Stimulated activated naive CD4-positive, alpha-beta T cell (primary cell): ENCODE measurements at regions not wholly inside any gene's neighbourhood (a gene's known extent, or its start where the extent isn't known, plus 50 kb on each side); places are given as distances from the start of the nearest gene placed in this dataset.
A peak's percentile ranks its signal among the peaks of the same experiment; 100 is the strongest.

ENCODE experiments used
- DNase-seq, 6 experiments: peaks; one replicate each; lab custom pipeline; 2025; lab: John Stamatoyannopoulos, UW

DNA sequence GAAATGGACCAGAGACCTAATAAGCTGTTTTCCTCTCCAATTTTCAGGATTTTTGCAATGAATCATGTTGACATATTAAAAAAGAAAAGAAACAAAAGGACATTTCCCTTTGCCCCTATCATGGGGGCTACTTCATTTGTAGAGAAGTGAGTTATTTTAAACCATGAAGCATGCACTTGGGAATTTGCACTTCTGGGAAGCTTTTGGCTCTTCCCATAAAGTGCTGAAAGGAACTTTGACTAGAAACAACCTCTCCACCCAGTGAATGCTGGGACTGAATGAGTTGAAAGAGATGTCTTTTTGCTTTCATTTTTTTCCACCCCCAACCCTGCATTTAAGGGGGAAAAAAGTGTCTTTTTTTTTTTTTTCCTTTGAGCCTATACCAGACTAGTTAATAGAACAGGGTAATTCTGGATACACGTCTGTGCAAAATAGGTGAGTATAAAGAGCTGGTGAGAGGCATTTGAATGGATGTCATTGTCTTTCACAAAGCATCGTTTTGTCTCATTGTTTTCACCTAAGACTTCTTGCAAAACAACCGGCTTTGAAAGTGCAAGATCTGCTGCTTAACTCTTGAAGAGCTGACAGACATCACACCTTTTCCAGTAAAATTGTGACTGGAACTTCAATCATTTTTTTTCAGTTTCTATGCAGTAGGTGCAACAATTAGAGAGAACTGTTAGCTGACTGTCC lies 138.7 kb upstream of the BACH2 start:
- no peak for DNase-seq

DNA sequence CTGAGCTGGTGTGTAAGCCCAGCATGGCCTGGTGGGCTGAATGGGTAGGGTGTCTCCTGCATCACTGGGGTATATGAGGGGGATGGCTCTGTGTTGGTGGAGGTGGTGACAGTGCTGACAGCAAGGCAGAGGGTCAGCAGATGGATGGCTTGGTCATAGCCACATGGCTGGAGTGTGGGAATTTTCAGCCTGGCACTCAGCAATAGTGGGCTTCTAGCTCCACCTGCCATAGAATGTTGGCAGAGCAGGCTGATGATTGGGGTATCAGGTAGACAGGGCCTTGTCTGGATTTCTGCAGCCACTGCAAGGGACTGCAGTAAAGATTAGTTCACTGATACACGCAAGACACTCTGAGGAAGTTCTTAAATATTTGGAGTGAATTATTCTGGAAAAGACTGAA lies 137.5 kb upstream of the BACH2 start:
- DNase-seq: no peak

DNA sequence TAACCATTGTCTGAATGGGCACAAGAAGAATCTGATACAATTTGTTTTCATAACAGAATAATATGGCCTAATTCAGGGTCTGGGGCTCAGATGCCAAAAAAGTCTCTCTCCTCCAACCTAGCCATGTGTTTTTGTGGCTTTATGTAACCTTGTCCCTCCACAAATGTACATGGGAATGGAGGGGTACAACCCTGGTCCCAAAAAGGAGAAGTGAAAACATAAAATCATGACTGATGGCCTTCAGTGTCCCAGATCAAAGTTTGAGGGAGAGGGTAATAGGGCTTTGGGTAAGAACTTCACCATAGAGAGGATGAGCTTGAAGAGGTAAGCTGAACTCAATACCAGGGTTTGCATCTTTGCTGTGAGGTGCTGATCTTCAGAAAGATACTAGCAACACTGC lies 136.3 kb upstream of the BACH2 start:
- no peak for DNase-seq

DNA sequence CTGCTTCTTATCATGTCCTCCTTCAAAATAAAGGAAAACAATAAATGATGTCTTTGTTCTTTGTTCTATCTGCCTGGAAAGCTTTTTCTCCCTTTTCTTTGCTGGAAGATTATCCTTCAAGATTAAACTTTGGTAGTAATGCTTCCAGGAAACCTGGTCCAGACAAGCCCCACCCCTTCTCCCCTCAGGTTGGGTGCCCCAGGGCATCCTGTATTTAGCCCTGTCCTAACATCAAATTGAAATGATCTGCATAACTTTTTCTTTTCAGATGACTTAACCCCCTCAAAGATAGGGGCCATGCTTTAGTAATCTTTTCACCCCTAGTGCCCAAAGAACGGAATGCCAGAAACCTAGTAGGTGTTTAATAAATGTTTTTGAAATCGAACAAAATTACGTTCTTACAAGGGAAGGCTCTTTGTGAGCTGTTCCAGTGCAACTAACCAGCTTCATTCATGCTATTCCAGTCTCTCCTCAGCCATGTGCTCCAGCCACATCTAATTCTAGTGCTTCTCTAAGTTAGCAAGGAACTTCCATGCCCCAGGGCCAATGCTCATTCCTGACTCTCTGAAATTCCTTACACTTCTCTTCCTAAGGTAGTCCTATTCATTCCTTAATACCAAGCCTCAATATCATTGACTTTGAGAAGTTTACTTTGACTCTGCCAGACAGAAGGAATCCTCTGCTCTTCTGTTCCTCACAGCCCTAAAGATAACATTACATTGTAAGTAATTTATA lies 135.6 kb upstream of the BACH2 start:
- DNase-seq: no peak

DNA sequence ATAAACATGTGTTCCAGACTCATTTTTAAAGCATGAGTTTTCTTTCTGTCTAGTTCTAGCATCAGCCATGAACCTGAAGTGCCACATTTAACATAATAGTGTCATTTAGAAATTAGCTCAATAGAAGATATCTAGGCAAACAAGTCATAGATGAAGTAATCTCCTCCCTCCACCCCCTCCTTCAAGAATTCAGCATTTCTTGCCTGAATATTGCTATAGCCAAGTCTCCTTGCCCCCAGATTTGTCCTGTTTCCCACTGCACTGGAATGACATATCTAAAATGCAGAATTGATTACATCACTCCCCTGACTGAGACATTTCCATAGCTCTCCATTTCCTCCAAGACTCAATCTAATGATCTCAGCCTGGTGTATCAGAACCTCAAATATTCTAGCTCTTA lies 134.9 kb upstream of the BACH2 start:
- no peak for DNase-seq

DNA sequence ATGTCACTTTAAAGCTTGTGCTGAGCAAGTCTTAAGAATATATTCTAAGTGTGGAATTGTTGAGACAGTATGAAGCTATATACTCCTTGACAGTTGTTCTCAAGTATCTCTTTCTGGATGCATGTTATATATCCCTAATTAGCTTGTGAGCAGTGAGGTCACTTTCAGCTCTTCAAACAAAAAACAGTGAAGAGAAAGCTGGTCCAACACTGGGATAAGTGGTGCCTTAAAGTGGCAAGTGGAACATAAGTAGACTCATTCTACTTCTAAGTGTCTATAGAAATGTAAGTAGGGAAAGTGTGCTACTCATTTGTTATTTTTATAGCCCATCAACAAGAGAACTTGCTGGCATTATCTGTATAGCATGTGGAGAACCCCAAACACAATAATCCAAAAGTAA lies 133.1 kb upstream of the BACH2 start:
- no peak for DNase-seq

DNA sequence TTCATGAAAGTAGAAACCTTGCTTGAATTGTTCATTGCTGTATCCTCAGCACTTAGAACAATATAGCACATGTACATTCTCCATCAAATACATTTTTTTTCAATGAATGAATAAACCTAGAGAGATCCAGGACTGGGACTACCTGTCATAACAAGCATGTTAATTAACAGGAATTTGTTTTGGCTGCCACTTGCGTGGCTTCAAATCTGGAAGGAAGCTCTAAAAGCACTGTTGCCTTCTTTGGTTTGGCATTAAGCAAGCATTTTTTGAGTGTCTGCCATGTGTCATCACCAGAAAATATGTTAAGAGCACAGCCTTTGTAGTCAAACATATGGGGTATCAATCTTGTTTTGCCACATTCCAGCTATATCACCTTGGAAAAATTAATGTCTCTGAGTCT lies 131.9 kb upstream of the BACH2 start:
- DNase-seq: no peak

DNA sequence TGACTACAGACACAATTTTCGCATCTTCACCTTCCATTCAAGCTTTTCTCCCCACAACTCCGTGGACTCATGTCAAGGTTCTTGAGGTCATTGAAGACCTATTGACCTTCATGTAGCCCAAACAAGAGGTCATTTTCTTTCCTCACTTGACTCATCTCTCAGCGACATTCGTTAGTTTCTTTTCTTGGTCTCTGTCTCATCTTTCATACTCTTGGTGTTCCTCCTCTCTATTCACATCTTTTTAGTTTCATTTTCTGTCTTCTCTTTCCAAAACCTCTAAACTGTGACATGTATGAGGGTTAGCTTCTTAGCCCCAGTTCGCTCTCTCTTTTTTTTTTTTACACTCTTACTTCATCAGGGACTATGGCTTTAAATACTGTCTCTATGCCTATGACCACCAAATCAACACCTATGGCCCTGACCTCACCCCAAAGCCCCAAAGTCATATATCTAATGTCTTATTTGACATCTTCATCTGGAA lies 128.6 kb upstream of the BACH2 start:
- DNase-seq: peak in 3 of 6 experiments; percentile 15 to 36 (median 35)

DNA sequence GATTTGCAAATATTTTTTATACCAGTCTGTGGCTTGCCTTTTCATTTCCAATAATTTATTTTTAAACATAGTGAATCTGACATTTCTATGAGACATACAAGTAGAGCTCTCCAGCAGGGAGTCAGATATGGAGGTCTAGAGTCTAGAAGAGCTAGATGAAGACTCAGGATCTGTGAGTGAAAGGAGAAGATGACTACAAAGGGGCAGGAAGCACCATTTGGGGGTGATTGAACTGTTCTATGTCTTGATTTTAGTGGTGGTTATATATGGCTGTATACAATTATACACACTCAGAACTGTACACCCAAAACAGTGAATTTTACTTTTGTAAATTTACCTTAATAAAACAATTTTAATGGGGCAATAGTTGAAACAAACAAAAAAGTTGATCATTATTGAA lies 127.9 kb upstream of the BACH2 start:
- DNase-seq: no peak

DNA sequence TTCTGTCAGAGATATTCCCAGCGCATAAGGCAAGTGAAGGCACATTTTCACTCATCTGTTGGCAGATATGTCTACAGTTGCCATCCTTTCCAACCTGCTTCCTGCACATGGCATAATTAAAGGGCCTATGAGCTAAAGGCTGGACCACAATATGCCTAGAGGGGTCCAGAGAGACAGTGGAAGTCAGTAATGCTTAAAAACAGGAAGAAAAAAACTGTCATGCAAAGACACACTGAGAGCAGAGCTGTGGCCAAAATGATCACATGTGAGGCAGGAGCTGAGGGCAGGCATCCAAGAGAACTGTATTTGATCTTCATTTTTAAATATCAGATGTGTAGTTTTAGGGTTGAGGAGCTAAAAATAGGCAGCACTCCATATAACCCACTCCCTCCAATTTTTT lies 125.0 kb upstream of the BACH2 start:
- DNase-seq: no peak

DNA sequence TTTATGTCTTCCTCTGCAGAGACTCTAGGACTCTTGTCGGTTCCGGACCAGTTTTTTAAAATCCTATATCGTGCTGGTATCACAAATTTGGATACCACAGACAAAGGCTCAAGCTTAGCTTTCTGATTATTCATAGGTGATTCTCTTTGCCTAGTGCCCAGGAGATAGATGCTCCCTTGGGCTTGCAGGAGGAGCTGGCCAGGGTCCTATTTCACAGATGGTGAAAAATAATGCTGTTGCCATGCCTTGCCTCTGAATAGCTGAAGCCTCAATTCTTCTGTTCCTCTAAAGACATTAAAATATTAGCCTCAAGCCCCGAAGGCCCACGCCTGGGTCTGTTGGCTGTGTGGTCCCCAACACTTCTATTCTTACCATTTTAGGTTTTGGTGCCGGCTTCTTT lies 123.9 kb upstream of the BACH2 start:
- DNase-seq: no peak

DNA sequence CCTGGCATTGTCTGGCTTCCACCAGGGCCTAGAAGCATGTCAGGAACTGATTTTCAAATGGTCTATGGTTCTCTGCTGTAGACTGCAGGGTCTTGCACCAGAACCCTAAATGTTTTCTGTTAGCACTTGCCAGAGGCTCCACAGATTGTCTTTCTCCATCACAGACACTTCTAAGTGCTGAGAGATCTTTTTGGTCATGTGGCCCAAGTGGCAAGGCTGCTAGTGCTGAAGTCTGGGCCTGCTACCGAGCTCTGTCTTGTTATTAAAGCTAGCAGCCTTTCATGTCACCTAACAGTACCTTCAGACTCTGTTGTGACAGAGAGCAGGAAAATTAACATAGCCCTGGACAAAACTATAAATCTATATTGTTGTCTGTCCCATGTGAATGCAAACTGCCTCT lies 120.7 kb upstream of the BACH2 start:
- no peak for DNase-seq

DNA sequence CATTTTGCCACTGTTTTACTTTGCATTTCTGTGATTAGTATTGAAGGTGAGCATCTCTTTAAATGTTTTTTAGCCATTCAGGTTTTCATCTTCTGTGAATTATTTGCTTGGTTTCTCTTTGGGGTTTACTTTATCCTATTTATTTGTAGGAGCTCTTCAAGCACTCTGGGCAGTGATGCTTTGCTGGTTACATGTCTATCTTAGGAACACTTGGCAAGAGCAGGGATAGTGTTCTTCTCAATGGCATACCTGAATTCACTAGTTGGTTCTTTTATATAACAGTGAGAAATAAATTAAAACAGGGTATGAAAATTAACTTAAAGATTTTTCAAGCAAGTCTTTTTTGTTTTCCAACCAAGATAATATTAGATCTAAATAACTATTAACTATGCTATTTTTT lies 119.7 kb upstream of the BACH2 start:
- no peak for DNase-seq

DNA sequence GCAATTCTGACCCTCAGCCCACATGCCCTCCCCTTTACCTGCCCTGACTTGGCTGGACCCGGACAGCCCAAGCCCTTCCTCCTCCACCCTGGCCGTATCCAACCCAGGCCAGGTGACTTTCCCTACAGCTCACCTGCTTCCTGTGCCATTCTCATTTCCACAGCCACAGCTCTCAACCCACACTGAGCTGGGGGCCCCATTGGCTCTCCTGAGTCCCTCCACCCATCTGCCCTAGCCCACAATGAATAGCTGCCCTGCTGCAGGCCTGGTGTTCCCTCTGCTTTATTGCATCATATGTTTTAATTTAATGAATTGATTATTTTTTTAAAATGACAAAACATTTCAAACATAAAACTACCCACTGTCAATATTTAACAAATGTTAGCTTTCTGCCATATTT lies 118.5 kb upstream of the BACH2 start:
- no peak for DNase-seq

DNA sequence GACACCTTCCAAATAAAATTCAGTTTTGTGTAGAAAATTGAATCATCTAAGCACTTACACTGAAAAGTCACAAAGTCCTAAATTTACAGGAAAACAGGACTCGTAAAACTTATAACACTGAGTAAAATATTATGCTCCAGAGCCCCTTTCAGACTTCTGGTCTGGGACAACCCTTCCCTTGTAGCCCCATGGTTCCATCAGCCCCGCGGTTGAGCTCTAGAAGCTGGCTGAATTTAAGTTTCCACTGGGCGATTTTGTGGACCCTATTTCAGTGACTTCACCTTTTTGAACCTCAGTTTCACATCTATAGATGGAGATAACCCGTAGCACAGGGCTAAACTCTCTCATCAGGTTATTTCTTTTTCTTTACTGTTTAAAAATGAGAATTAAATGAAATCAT lies 117.7 kb upstream of the BACH2 start:
- DNase-seq: no peak

DNA sequence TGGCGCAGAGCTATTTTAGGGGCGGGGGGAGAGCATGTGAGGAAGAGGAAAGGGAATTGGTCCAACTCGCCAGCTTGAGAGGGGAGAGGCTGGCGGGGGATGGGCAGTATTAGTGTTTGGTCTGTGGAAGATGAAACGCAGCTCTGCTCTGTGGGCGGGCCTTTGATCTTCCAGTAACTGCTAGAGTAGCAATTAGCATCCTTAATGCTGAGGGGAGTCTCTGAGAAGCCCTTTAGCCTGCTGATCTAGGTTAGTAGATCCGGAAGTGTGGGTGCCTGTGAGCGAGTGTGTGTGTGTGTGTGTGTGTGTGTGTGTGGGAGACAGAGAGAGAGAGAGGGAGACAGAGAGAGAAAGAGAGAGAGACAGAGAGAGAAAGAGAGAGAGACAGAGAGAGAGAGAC lies 117.2 kb upstream of the BACH2 start:
- DNase-seq: peak; percentile 20 to 79 (median 67)

DNA sequence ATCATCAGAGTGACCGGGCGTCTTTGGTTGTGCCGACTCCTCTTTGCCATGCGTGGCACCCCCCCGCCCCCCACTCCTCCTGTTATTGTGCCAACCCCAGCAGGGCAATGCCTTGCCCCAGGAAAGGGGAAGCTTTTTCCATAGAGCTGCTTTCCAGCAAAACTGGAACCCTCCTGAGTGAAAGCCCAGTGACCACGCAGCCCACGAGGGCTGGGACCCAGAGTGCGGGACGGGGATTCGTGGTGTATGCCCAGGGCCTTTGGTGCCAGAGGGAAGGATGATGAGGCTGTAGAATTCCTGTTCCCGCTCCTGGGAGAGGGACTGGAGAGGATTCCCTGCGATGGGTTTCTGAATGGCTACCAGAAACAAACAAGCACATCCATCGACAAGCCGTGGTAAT lies 116.8 kb upstream of the BACH2 start:
- no peak for DNase-seq

DNA sequence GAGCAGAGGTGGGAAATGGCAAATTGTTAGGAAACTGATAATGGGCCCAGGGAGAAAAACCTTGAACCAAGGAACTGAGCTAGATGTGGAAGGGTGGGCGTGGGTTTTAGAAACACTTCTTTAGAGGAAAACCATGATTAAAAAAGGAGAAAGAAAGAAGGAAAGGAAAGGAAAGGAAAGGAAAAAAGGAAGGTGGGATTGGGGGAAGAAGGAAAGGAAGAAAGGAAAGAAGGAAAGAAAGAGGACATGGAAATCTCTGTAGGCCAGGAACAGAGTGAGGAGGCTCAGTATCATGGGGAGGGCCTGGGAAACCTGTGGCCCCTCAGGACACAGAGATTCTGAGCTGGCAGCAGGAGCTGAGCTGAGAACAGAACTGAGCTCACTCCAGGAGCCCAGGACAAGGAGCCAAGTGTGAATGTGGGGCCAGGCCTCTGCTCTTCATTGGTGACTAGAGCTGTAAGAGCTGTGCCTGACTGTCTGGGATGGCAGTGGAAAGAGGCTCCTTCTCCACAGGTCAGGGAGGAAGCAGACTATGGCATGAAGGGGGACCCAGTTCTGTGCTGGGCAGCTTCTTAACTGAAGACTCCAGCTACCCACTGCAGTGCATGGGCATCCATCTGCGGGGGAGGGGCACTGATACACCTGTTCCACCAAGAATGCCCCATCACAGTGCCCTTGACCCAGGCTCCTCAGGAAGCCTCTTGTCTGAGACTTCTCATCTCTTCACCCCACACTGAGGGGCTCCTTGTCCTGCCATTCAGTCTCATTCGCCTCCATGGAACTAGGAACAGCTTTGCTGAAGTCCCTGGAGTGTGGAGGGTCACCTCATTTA lies 116.1 kb upstream of the BACH2 start:
- no peak for DNase-seq

DNA sequence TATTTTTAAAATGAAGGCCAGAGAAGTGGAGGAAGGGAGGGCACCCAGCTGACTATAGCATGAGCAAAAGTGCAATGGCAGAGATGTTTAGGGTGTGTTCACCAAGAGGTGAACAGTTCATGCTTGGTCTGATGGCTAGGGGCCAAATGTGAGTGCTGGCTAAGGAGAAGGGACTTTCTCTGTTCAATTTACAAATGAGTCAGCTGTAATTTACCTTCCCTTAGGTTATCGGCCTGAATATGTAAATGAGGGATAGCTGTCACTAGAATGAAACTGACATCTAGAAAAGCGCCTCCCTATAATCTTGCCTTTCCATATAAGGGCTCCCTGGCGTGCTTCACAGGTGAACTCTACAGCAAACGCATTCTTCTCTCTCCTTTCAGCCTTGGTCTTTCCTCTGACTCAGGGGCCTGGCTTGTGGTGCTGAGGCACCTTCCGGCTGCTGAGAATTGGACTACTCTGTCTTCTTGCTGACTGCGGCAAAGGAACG lies 114.7 kb upstream of the BACH2 start:
- no peak for DNase-seq

DNA sequence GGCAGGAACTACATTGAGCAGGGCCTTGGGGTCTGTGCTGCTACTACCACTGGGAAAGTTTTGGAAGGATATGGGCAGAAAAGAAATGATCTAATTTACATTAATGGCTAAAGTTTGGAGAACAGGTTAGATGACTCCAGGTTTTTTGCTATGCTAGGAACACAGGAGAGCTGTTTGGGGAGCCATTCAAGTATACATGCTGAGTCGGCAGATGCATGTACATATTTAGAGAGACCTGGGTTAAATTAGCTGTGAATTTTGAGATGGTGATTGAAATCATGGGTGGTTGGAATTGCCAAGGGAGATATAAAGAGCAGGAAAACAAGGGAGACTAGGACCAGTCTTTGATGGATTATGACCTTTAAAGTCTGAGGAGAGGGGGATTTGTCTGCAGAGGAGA lies 113.1 kb upstream of the BACH2 start:
- no peak for DNase-seq

DNA sequence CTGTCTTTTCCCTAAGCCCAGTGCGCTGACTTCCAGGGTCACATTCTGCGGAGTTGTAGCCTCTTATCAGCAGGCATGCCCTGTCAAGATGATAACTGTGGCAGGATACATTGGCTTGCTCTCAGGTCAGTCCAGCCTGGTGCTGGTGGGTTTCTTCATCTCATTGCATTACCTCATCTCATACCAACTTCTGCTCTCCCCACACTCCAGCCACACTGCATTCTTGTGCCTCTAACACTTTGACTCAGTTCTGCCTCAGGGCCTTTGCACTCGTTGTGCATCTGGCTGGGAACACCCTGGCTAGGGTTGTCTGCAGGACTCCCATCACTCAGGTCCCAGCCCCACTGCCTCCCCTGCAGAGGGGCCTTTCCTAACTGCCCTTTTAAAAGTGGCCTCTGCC lies 110.3 kb upstream of the BACH2 start:
- no peak for DNase-seq

DNA sequence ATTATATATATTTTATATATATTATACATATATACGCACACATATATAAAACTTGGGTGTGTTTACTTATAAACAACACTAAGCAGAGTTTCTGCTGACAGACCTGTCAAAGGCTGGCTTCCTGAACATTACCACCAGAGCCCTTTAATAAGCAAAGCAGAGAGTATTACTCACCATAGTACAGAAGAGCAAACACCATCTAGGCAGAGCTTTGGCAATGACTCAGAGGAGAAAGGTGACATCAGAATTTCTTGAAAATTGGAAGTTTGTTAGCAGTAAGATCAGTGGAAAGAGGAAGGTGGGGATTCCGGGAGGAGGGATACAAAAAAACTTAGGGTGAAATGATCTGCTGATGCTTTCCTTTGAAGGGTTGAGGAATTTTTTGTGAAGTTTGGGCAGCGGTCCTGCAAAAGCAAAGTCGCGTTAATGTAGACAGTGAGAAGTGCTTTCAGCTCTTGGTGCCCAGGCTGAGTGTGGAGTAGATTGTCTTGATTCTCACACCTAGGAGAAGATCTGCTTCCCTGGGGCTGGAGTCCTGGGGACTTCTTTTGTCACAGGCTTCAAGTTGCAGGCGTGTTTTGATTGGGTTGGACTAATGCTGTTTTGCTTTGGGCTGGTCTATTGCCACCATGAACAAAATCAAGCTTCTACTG lies 109.6 kb upstream of the BACH2 start:
- no peak for DNase-seq
